Peyer's patch (tissue), 4 donors: ENCODE measurements at regions not wholly inside any gene's neighbourhood (a gene's known extent, or its start where the extent isn't known, plus 50 kb on each side); places are given as distances from the start of the nearest gene placed in this dataset.

ENCODE experiments used
- POLR2A ChIP-seq, 2 donors: fragments of 450-650 bp; IDR thresholded peaks; one replicate each; pipeline ENCODE4 v1.5.1; 2017; ENCODE audit warnings: antibody characterized with exemption in 2 of 2, mild to moderate bottlenecking in 2 of 2, moderate library complexity in 2 of 2
- TF ChIP-seq, protein P1 (sequence below), 6 experiments: fragments of 450-650 bp in 4 of 6; fragments of 200-600 bp in 2 of 6; sonication (generic) in 1 of 6; IDR thresholded peaks; one replicate each; pipeline ENCODE4 v1.5.1; 2017 to 2019; ENCODE audit warnings: antibody characterized with exemption in 6 of 6, mild to moderate bottlenecking in 3 of 6, moderate library complexity in 1 of 6

DNA sequence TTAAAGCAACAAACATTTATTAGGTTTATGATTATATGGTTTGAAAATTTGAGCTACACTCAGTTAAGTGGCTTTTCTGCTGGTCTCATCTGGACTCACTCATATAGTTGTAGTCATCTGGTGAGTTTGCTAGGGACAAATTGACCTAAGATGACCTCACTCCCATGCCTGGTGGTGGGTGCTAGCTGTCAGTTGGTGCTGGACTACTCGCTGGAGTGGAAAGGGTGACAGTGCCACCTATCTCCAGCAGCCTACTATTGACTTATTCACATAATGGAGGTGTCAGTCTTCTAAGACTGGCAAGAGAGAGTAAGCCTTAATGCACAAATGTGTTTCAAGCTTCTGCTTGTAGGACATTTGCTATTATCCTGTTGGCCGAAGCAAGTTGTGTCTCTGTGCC is 88.2 kb downstream of the TASL start:
- TF ChIP-seq, protein P1, sequence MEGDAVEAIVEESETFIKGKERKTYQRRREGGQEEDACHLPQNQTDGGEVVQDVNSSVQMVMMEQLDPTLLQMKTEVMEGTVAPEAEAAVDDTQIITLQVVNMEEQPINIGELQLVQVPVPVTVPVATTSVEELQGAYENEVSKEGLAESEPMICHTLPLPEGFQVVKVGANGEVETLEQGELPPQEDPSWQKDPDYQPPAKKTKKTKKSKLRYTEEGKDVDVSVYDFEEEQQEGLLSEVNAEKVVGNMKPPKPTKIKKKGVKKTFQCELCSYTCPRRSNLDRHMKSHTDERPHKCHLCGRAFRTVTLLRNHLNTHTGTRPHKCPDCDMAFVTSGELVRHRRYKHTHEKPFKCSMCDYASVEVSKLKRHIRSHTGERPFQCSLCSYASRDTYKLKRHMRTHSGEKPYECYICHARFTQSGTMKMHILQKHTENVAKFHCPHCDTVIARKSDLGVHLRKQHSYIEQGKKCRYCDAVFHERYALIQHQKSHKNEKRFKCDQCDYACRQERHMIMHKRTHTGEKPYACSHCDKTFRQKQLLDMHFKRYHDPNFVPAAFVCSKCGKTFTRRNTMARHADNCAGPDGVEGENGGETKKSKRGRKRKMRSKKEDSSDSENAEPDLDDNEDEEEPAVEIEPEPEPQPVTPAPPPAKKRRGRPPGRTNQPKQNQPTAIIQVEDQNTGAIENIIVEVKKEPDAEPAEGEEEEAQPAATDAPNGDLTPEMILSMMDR (IDR thresholded peaks at IDR 0.05): no peak
- no peak for TF ChIP-seq POLR2A (IDR thresholded peaks at IDR 0.05)
